NCI-H446 treated with DMSO at 0.1 percent for 48 hours (cell line): ENCODE measurements at regions not wholly inside any gene's neighbourhood (a gene's known extent, or its start where the extent isn't known, plus 50 kb on each side); places are given as distances from the start of the nearest gene placed in this dataset.
A peak's percentile ranks its signal among the peaks of the same experiment; 100 is the strongest.

ENCODE experiments used
- DNase-seq: peaks from one replicate; lab custom pipeline; 2025; lab: John Stamatoyannopoulos, UW

DNA sequence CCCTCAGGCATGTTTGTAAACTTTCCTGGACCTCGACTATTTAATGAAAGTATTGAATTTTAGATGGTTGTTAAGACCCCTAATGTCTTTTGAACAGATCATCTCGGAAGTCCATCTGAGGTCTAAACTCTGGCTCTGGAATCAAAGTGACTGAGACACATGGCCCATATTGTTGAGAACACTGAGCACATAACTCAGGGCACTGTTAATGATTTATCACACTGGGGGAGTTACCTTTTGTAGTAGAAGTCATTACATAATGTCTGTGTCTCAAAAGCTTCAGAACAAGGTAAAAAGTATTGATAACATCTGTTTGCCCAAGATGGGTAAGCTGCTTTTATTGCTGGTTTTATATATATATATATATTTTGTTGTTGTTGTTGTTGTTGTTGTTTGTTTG lies 103.4 kb upstream of the HS3ST1 start:
- DNase-seq: no peak

DNA sequence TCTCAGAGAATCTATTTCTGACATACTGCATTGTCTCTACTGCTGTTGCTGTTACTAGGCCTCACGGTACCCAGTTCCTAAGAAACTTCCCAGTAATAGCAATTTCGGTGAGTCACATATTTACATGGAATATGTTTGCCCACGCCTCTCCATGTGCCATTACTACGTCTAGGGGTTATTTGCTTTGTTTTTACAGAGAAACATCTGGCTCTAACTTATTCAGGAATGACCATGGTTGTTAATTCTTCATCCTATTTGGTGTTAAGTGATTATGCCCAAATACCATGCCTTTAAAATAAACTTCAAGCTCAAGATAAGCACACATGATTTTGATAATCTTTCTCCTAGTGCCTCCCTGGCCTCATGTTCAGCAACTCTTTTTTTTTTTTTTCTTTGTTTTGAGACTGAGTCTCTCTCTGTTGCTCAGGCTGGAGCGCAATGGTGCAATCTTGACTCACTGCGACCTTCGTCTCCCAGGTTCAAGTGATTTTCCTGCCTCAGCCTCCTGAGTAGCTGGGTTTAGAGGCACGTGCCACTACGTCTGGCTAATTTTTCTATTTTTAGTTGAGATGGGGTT lies 101.0 kb upstream of the HS3ST1 start:
- DNase-seq: no peak

- no peak for DNase-seq
Observed at GRCh38 chr4:11525085-11525484, 96.4 kb upstream of the HS3ST1 start.

DNA sequence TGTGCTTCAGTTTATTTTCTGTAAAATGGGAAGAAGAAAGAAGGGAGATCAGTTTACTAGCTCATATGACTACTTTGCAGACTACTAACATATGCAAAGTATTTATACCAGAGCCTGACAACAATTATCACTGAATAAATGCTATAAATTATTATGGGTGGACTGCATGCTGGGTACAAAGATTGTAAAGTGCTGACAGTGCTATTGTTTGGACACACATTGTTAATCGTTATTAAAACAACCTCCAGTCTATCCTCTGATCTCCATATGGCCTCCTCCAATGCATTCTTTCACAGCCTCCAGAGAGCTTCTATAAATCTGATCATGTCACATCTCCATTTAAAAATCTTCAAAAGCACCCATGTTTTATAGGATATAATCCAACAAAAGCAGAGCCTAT lies 90.1 kb upstream of the HS3ST1 start:
- no peak for DNase-seq

DNA sequence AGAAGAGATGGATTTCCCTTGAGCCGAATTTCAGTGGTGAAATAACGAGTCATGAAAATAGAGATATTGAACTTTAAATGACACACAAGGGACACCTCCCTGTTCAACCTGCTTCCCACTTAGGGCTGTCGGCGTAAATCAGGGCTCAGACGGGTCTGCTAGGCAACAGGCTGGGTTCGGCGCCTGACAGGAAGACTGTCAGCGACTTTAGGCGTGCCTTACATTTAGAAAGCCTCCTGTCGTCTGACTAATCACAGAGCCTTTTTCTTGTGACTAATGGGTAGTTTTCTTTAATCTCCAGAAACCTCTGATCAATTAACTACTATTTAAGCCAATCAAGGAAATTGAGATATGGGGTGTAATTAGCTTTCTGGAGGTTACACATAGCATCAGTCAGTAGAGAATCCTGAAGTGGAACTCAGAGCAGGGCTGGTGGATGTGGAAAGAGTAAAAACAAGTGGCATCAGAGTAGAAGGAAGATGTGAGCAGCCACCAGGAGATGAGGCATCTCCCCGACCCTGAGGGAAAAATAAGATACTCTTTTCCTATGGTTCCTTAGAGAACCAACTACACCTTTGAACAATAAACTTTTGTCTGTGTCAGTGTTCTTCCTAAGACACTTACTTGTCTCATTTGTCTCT lies 86.2 kb upstream of the HS3ST1 start:
- DNase-seq: no peak

DNA sequence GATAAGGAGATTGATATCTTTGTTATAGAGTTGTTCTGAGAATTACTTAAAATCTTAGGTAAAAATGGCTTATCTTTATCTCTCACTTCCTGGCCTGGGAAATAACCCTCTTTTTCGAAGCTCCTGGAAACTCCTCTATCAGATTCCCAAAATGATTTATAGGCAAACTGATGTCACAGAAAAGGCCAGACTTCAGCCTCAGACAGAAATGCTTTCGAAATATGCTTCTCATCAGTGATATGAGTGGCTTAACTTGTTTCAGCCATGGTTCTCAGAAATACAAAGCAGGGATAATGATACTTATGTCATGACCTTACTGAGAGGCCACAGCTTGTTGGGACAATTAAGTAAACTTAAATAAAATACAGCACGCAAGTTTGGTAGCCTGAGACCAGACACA lies 85.3 kb upstream of the HS3ST1 start:
- DNase-seq: no peak

DNA sequence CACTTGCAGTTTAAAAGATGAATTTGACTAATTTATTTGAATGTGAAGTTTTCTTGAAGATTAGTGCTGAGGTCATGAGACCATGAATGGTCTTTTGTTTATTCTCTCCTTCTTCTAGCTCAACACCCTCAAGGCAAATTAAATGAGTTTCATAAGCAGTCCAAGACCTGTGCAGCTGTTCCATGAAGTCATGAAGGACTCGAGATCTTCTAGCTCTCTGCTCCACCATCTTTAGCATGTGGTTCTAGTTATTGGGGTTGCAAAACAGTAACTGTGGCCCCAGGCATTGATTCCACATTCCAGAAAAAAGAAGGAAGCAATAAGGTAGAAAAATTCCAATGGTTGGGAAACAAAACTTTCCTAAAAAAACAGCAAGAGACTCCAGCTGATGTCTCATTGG lies 84.2 kb upstream of the HS3ST1 start:
- no peak for DNase-seq

DNA sequence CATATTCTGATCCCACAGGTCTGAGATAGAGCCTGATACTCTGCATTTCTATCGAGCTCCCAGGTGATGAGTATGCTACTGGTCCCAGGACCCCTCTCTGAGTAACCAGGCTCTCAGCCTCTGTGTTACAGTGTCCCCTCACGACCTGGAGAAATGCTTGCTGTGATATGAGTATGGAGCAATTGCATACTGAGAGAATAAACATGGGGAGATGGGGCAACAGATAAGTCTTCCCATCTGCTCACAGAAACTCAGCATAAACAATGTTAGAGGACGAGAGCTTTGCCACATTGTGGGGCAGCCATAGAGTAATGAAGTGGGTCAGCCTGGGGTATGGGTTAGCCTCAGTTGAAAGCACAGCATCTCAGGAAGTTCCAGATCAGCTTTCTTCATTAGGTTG lies 82.6 kb upstream of the HS3ST1 start:
- no peak for DNase-seq

GRCh38 chr4:11507920-11508319 lies 79.2 kb upstream of the HS3ST1 start:
- no peak for DNase-seq

GRCh38 chr4:11506194-11506593 lies 77.5 kb upstream of the HS3ST1 start:
- DNase-seq: no peak

GRCh38 chr4:11505221-11505971 lies 76.7 kb upstream of the HS3ST1 start:
- no peak for DNase-seq

- no peak for DNase-seq
Observed at GRCh38 chr4:11503166-11503565, 74.5 kb upstream of the HS3ST1 start.

DNA sequence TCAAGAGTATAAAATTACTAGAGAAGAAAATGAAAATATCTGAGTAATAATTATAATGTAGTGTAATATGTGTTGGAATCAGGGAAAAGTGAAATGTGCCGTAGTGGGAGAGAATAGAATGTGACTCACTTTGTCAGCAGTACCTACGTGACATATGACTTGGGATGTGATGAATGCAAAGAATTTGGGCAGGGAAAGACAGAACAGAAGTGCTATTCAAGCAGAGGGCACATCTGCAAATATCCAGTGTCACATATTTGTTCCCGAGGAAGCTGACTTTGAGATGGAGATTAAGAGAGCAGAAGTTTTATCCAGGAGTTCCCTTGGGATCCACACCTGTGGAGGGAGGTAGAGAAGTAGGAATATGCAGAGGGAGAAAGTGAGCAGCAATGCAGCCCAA lies 69.3 kb upstream of the HS3ST1 start:
- no peak for DNase-seq

GRCh38 chr4:11497212-11497806 lies 68.6 kb upstream of the HS3ST1 start:
- DNase-seq: no peak

DNA sequence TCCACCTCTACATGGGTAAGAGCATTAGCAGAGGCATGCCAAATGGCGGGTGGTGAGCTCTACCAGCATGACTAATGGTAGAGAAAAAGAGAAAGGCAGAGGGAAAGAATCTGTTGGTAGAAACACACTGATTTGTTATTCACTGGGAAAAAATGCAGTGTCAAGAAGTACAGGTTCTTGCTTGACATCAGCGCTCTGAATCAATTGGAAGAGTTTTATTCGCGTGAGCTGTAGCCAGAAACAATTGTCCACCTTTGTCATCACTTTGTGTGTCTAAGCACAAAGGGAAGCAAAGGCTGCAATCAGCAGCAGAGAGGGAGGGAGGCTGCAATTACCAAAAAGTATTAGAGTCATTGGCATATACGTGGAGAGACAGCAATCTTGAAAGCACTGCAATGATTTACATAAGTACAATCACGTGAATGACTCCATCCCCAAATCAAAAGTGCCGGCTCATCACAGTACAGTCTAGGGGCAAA lies 67.7 kb upstream of the HS3ST1 start:
- DNase-seq: no peak

DNA sequence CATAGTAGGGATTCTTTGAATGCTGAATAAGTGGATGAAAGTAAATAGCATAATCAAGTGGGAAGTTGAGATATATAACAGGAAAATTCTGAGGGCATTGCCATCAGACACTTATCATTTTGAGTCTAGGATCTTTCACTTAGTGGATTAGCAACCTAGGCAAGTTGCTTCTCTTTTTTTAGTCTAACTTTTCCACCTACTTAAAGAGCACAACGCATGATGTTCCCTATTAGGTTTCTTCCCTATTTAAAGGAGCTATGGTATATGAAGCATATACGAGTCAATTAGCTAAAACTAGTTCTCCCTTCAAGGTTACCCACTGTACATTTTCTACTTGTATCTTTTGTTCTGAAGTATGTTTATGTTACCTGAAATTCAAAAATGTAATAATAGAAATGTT lies 67.1 kb upstream of the HS3ST1 start:
- DNase-seq: no peak

DNA sequence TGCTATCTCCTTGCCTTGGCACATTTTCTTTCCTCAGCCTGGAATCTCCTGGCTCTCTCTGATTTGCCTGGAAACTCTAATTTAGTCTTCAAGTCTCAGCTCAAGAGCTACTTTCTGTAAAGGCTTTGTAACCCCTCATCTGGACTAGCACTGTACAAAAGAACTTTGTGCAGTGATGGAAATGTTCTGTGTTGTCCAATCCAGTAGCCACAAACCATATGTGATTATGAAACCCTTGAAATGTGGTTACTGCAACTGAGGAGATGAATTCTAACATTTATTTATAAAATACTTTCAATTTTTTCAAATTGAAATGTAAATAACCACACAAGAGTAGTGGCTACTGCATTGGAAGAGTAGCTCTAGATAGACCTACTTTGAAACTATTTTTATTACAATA lies 66.6 kb upstream of the HS3ST1 start:
- no peak for DNase-seq

GRCh38 chr4:11494232-11494631 lies 65.5 kb upstream of the HS3ST1 start:
- DNase-seq: no peak

GRCh38 chr4:11489453-11490083 lies 60.9 kb upstream of the HS3ST1 start:
- DNase-seq: no peak

- DNase-seq: no peak
Observed at GRCh38 chr4:11488657-11489452, 60.2 kb upstream of the HS3ST1 start.

GRCh38 chr4:11487868-11488544 lies 59.3 kb upstream of the HS3ST1 start:
- peak; percentile 27 for DNase-seq
